NCI-H187 treated with DMSO at 0.1 percent for 48 hours (cell line): ENCODE measurements at regions not wholly inside any gene's neighbourhood (a gene's known extent, or its start where the extent isn't known, plus 50 kb on each side); places are given as distances from the start of the nearest gene placed in this dataset.

Source experiments
- DNase-seq: peaks from one replicate; lab custom pipeline; 2025; lab: John Stamatoyannopoulos, UW

DNA sequence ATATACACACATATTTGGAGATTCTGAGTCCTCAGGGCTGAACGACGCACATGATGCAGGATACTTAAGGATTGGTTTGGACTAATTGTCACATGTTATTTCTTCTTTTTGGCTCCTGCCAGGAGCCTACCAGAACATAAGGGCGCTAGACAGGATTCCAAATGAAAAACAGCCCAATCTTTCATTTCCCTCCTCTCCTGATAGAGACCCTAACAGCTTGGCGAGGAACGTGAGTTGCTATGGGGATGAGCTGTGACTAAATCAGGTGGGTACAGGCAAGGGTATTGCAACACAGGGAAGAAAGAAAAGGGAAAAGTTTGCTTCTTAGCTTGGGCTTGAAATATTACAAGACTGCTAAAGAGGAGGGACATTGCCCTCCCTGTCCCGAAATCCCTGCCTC, 109.9 kb downstream of the AIPL1 start:
- DNase-seq = no peak

DNA sequence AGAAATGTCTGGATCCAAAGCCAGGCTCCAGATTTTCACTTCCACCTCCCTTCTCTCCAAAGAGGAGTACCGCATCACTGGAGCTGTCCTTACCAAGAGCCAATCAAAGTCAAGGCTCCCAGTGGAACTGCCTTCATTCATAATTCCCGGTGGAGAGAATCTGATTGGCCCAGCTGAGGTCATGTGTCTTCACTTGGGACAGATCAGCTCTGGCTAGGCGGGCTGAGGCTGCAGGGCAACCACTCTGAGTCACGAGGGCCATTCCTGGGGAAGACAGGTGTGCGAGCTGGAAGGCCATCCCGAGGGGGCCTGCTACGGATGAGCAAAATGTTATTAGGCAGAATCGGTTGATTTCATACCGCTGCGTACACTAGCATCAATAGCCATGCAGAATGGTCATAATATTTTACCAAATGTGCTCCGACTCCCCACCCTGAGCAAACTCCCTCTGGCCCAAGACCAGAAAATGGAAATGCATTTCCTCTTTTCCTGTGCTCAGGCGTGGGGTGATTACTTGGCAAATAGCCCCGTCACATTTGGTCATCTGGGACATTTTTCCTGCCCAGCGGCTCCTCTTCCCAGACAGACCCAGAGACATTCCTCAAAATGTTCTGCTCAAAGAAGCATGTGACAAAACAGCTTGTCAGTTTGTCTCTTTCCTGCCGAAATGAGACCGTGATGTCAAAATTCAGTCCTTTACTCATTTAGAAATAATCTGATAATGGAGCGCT, 111.1 kb downstream of the AIPL1 start:
- no peak for DNase-seq

DNA sequence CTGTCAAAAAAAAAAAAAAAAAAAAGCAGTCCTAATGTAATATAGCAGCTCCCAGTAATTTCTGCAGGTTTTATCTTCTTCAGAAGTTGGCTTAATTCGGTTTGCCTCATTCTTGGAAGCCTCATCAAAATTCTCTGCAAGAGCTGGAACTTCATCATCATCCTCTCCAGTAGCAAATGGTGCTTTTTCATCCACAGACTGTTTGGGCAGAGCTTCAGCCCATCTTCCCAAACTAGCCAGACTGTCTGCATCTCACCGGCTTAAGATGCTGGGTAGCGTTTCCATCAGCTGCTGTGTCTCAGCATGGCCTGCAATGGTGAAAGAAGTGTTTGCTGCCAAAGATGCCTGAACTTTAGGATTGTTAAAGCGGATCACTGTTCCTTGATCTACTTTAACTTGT, 112.6 kb downstream of the AIPL1 start:
- no peak for DNase-seq

DNA sequence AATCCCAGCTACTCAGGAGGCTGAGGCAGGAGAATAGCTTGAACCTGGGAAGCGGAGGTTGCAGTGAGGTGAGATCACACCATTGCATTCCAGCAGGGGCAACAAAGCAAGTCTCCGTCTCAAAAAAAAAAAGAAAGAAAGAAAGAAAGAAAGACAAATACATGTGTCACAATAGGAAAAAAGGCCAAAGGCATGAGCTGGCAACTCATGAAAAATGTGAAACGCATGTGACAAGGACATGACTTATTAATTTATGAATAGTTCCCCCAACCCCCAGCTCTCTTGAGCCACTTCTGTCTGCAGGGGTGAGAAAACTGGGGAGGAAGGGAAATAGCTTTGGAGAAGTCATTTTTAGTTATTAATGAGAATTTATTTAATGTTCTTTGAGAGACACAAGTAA, 120.6 kb downstream of the AIPL1 start:
- DNase-seq = no peak

DNA sequence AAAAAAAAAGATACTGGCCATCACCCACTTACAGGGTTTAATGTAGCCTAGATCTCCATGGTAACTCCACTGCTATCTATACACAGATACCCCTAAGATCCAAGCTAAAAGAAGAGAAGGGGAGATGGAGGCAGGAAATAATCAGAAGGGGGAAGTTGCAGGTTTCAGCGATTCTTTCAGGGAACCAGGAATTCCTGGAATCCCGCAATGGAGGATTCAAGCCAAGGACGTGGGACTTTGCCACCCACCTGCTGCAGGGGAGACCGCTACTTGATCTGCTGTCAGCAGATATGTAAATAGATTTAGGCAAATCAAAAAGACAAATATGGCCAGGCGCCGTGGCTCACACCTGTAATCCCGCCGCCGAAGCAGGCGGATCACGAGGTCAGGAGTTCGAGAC, 121.1 kb downstream of the AIPL1 start:
- no peak for DNase-seq

DNA sequence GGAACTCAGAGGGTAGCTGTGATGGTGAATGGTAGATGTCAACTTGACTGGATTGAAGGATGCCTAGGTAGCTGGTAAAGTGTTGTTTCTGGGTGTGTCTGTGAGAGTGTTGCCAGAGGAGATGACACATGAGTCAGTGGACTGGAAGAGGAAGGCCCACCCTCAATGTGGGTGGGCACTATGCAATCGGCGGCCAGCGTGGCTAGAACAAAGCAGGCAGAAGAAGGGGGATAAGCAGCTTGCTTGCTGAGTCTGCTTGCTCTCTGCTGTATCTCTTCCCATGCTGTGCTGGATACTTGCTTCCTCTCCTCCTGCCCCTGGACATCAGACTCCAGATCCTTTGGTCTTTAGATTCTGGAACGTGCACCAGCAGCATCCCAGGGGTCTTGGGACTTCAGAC, 128.1 kb downstream of the AIPL1 start:
- no peak for DNase-seq

DNA sequence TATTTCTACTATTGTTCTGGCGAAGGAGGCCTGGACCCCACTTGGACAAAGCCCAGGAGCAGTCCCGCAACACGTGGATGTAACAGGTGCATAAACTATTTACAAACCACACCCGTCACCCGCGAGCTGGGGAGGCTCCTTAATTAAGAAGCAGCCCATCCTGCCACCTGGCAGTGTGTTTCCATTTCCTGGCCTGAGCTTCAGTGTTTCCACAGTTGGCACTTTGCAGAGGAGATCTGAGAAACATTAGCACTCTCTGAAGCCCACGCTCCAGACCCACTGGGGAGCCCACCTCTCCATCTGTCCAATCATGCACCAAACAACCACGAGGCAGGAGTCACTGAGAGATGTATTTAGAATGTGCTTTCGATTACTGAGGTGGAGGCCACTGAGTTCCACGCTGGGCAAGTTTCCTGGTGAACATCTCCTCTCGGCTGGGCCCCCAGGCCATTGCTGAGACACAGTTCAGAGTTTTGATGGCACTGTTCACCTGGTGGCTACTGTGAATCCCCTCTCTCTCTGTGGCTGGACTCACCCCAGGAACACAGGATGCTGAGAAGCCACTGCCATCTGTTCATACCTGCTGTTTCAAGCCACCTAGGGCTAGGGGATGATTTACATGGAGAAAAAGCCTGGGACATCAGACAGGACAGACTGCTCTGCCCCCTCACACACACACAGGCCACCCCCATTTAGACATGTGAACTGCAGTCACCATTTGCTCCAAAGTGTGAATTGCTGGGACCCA, 129.1 kb downstream of the AIPL1 start:
- no peak for DNase-seq

DNA sequence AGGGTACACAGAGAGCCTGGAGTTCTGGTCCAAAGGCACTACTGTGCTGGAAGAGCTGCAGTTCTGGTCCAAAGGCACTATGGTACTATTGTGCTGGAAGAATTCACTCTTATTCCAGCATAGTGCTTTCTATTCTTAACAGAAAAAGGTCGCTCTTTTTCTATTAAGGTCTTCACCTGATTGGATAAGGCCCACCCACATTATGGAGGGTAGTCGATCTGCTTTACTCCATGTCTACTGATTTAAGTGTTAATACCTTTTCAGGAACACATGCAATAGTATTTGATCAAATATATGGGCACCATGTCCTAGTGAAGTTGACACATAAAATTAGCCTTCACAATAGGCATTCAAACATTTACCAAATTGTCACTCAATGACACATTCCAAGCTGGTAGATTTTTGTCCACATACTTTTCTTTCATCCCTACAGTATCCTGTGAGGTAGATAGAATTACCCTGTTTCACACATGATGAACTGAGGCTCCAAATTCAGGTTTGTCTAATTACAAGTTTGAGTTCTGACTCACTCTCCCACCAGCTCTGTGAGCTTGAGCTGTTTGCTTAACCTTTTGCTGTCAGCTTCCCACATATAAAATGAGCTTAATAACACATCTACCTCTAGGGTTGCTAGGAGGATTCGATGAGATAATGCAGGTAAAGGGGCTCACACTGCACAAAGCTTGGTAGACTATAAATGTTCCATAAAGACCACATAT, 129.9 kb downstream of the AIPL1 start:
- no peak for DNase-seq

DNA sequence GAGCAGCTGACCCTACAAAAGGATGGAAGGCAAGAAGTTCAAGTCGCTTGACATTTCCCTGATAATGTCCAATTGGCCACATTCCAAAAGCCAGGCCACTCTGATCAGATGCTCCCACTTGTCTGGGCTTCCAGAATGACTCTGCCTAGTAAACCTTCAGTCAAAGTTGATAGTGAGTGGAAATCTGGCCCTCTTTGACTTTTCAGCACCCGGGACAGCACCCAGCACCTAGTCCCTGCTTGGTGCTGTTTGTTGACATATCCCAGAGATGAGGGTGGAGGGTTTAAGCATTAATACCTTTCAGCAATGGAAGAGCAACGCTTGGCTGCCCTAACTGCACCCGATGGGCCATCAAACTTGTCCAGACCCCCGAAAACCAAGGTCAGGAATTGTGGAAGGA, 131.3 kb downstream of the AIPL1 start:
- no peak for DNase-seq

DNA sequence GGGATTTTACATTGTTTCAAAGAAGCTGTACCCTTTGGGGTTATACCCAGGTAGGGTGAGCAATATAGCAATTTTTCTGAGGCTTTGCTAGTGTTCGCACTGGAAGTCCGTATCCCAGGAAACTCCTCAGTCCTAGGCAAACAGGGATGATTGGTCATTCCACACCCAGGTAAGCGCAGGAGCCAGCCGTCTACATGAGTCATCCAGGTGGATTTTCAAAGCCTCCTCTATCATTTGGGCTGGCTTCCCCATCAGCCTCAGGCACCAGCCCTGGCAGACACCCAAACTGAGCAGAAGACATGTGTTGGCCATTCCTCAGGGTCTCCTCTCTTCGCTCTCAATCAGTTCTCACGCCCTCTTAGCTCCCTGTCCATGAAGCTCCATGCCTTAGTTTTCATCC, 135.6 kb downstream of the AIPL1 start:
- no peak for DNase-seq

DNA sequence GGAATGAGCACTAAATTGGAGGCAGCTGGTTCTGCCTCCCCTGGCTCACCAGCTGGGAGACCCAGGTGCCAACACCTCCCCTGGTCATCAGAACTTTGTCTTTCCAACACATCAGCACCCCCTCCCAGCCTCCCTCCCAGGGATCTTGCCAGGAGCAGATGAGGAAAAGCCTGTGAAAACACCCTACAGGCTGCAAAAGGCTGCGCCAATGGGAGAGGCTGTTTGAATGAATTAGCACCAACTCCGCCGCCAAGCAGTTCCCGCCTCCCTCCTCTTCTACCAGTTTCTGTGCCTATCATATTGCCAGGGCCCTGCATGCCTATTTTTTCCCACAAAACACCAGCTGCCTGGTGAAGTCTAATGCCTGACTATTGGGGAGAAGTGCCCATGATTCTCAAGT, 137.0 kb downstream of the AIPL1 start:
- no peak for DNase-seq

DNA sequence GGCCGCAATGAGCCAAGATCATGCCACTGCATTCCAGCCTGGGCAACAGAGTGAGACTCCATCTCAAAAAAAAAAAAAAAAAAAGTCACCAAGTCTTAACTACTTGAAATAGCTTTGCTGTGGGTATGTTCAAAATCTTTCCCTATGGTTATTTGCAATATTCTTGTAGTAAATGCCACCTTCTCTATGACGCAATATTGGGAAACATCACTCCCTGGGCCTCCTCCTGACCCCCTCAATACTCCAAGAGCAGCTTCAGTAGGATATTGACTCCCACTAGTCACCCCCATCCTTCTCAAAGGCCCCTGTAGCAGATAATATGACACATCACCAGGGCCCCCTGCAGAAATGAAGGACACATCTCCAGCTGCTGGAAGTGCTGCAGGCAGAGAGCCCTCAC, 137.8 kb downstream of the AIPL1 start:
- no peak for DNase-seq

DNA sequence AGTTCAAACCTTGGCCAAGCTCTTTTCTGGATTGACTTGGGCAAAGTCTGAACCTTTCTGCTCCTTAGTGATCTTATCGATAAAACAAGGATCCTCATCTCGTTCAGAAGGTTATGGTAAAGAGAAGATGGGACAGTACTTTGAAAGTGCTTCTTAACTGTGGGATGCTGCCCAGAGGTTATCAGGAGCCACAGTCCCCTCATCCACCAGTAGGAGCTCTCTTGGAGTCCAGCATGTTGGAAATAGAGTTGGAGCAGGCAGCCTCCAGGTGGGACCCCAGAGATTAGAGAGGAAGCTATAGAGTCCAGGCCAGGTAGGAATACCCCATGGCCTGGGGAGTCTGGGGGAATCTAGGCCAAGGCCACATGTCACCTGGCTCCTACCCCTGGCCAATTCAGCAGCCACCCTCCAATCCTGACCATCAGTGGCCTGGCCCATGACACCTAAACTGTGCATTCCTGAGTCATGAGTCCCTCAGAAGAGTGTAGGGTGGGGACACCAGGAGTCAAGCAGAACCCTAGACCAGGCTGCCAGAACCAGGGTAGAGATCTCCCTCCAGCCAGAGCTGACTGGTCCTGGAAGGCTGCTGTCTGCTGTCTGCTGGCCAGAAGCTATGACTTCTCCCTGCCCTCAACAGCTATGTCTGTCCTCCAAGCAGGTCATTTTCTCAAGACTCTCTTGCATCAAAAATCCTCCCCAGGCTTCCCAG, 144.3 kb downstream of the AIPL1 start:
- DNase-seq = no peak

DNA sequence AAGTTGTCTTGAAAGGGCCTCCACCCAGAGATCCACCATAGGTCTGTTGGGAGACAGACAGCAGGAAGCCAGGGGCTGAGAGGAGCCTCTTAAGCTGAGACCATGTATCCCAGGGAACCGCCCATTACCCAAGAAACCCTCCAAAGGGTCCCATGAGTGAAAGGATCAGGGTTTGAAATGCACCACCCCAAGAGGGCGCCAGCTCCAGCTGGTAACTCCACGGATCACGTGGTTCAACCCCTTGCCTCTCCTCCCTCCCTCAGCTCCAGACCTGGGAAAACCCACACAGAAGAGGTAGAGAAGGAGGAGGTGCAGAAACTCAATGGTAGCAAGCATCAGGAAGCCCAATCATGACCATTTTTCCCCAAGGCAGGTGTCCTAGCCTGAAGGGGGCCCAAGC, 148.7 kb downstream of the AIPL1 start:
- DNase-seq = no peak

DNA sequence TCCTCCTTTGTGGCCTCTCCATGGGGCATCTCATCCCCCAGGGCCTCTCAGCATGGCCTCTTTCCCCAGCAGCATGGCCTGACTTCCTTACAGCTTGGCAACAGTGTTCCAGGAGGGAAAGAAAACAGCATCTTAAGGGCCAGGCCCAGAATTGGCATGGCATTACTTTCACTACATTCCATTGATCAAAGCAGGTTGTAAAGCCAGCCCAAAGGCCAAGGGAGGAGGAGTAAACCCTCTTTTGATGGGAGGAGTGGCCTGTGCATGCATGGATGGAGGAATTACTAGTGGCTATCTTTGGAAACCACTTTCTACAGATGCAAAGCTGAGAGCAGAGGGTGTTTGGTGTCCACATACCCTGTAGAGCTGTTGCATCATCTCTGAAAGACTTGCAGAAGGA, 149.4 kb downstream of the AIPL1 start:
- no peak for DNase-seq

DNA sequence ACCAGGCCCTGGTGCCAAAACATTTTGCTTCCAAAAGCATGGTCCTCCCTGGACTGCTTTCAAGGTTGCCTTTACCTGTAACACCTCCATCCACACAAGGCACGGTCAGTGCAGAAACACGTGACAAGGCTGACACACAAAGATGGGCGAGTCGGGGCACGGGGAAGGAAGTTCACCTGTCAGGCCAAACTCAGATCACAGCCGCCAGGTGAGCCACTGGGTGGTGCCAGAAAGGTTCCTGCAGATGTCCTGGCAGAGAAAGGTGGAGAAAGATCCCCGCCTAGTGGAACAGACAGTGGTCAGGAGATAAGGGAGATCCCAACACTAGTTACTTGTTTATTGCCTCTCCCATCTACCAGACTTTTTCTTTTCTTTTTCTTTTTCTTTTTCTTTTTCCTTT, 155.3 kb downstream of the AIPL1 start:
- peak; percentile 27 for DNase-seq

DNA sequence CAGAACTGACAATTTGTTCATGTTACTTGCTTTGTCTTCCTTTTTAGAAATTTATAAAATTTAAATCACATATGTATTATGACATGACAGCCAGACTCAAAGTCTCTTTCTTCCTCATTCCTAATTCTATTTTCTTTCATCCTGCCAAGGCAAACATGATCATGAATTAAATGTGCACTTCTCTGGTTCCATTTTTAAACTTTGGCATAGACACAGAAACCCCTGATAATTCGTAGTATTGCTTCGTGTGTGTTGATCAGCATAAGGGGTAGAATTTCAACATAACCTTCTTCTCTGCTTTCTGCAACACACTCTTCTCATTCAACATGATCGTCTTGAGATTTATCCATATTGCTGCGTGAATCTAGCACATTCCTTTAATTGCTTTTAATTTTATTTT, 156.5 kb downstream of the AIPL1 start:
- DNase-seq = no peak

DNA sequence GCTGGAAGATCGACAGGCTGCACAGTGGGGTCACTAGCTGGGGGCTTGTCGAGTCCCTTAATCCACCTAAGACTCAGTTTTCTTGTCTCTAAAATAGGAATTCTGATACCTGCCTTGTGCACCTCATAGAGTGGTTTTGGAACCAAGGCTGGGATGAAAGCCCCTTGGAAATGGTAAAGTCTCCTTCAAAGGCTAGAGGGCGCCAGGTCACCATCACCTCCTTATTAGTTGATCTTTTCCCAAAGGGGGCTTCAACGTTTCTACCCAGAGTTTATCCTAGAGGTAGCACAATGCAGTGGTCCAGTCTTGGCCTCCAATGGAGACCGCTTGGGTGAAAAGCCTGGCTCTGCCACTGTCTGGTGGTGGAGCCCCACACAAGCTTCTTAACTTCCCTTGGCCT, 158.2 kb downstream of the AIPL1 start:
- no peak for DNase-seq

DNA sequence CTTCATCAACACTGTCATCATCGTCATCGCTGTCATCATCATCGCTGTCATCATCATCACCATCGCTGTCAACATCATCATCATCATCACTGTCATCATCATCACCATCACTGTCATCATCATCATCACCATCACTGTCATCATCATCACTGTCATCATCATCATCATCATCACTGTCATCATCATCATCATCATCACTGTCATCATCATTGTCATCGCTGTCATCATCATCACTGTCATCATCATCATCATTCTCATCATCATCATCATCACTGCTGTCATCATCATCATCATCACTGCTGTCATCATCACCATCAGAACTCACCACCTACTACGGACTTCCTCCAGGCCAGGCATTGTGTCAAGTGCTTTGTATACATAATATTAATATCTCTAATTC, 160.6 kb downstream of the AIPL1 start:
- no peak for DNase-seq

DNA sequence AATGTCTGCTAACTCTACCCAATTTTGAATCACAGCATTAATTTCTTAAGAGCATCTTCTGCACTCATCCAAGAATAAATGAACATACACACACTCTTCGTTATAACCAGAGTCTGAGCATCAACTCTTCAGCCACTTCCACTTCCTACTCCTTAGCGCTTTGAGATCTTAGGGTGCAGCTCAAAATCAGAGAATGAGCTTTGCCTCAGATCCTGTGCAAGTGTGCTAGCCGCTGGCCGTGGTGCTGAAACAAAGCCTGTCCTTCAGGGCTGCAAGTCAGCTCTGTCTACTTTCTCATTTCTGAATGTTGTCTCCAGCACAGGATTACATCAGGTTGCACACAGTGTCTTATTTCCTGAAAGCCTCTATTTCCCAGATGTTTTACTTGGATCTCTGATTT, 165.4 kb downstream of the AIPL1 start:
- DNase-seq = no peak

DNA sequence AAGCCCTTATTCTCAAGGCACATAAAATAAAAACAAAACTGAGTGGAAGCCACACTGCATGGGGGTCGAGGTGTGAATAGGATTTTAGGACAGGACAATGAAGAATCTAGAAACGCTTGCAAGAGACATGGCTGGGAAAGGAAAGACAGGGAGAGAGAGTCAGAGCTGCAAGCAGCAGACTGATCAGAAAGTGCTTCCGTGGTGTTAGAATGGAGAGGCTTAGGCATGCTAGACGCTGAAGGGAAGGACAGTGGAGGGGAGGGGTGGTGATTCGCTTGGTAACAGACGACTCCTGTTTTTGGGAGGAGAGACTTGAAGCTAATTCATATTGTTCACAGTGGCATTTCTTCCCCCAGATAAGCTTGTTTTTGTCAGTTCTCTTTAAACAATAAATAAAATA, 173.5 kb downstream of the AIPL1 start:
- DNase-seq = no peak

DNA sequence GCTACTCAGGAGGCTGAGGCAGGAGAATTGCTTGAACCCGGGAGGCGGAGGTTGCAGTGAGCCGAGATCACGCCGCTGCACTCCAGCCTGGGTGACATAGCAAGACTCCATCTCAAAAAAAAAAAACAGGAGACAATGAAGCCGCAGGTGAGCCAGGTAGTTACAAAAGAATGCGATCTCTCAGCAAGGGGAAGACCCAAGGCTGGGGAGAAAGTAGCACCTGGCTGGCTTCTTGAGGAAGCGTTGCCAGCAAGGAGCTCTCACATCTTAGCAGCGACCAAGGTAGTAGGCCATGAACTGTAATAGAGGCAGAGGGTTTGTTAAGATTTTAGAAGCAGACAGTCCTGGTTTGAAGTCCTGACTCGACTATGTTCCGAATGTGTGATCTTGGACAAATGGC, 175.0 kb downstream of the AIPL1 start:
- no peak for DNase-seq

DNA sequence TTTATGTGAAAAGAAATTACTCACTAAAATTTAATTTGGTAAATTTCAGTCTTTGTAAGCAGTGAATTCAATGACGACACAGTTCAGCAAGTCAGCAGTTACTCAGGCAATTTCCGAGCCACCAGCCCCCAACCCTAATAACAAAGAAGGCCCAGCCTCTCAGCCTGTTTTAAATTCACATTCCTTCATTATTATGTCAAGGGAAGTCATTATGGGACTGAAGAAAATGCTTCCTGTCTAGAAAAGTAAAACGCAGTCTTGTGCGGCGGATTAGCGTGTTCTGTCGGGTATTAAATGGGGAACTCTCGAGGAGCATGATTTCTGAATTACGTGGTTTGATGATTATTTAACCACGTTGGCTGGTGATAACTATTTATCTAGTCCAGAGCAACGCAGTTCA, 177.6 kb downstream of the AIPL1 start:
- no peak for DNase-seq
